PC-9 (cell line): ENCODE measurements at regions not wholly inside any gene's neighbourhood (a gene's known extent, or its start where the extent isn't known, plus 50 kb on each side); places are given as distances from the start of the nearest gene placed in this dataset.

Experiments
- CTCF ChIP-seq: fragments of 200-600 bp; sonication (generic); conservative IDR thresholded peaks from 2 replicates; pipeline ENCODE4 v1.6.1; 2017; ENCODE audit warnings: mixed run types, antibody characterized with exemption, mild to moderate bottlenecking, moderate library complexity
- EZH2 ChIP-seq: fragments of 200-600 bp; sonication (generic); IDR thresholded peaks from 2 replicates; pipeline ENCODE4 v1.8.0; 2017; ENCODE audit warnings: antibody characterized with exemption, low read depth

- no peak for TF ChIP-seq CTCF
- no peak for TF ChIP-seq EZH2
These were observed 128.8 kb upstream of the NKX1-1 start for GRCh38 chr4:1534876-1535526.
